Right ventricle myocardium superior (tissue), 1 donor: ENCODE measurements at regions not wholly inside any gene's neighbourhood (a gene's known extent, or its start where the extent isn't known, plus 50 kb on each side); places are given as distances from the start of the nearest gene placed in this dataset.

Source experiments
- ATAC-seq: fragments of 200-7000 bp; cut with Tn5 transposase; one replicate; pipeline ENCODE4 v1.9.1; 2020; ENCODE audit warnings: mild to moderate bottlenecking; ENCODE audit not compliant: poor library complexity
- DNase-seq: peaks from one replicate; pipeline ENCODE4 v3.0.0-alpha.2; 2020
- intact Hi-C: fragments of 100-400 bp; cut with DNase I; formaldehyde crosslinking; loops from one replicate; pipeline ENCODE4 v1.11.2; 2022
- donor health status: DM: no; HTN: yes; CAD: no; lungs with severe emphysema.

DNA sequence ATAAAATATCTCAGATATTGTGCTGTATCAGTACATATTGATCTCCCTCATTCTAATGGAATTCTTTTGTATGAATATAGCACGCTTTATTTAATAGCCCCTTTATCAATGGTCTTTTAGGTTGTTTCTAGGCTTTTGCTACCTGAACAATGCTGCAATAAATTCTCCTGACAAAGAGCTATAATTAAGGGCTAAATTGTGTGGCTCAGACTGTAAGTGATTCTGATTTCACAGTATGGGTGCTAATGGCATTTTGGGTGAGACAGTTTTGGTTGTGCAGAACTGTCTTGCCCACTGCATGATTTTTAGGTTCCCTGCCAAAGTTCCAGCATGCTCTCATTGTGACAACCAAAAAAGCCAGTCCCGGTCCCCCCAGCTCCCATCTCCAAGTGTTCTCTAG, 363.2 kb downstream of the REEP3 start:
- no peak for ATAC-seq
- intact Hi-C loops, result no loop called here

DNA sequence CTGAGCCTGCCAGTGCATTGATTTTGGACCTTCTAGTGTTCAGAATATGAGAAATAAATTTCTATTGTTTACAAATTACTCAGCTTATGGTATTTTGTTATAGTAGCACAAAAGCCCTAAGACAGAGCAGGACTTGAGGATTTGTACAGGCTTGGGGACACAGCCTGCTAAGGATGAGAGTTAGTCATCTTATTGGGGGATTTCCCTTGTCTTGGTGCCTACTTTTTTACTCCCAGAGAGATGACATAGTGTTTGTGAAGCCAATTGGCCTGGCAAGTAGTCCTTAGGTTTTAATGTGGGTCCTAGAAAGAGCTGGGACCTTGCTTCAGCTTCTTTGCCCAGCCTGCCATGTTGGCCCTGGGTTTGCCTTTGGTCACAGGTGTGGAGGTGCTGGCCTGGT, 364.0 kb downstream of the REEP3 start:
- intact Hi-C loops, result no loop called here
- no peak for ATAC-seq
- DNase-seq, result no peak

More for the DNA sequence above, 363.2 kb downstream of the REEP3 start:
- no peak for DNase-seq

DNA sequence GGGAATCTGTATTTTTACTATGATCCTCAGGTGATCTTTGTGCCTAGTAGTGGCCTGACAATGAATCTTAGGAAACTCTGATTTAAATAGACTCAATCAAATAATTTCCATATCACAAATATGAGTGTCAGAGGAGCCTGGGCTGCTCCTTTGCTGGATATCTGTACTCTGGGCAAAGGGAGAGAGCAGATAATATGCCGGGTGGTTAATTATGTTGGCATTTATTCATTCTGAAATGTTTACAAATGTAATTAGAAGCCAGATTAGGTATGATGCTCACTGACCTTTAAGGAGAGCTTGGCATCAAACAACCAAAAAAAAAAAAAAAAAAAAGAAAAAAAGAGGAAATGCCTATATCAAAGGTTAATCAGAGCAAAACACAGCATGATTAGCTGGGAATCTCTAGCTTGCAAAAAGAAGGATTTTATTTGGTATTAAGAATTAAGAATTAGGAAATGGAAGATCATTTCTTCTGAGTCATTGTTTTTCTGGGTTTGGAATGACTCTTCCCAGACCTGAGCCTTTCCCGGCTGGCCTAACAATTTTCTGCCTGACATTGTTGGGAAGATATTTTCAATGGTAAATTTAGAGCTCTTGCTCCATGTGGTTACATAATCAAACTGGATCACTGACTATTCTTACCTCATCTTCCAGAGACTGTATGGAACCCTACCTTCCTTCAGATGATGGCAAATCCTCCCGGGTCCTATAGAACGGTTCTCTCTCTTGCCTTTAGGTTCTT, 365.3 kb downstream of the REEP3 start:
- intact Hi-C loops, result no loop called here
- ATAC-seq (no peak), DNase-seq (no peak)

DNA sequence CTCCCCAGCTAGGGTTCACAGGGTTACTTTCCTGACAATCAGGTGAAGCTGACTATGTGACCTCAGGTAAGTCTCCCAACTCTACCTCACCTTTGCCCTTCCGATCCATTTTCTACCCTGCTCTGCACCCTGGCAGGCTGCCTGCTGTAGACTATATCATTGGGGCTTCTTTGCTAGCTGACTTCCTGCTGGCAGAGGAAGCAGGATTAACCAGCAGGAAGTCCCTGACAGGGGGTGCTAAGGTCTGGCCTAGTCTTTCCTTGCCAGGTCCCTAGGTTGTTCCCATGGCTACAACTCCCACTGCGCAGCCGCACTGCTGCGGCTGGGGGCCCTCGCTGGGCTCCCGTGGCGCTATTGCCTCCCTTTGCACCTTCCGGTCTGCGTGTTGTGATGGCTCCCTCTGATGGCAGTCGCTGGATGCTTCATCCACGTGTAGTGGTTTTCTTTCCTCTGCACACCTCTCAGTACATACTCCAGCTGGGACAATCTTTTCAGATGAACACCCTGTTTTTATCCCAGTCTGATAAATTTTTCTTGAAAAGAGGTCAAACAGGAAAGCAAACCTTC, 365.9 kb downstream of the REEP3 start:
- intact Hi-C loops, result no loop called here
- ATAC-seq (no peak), DNase-seq (no peak)

DNA sequence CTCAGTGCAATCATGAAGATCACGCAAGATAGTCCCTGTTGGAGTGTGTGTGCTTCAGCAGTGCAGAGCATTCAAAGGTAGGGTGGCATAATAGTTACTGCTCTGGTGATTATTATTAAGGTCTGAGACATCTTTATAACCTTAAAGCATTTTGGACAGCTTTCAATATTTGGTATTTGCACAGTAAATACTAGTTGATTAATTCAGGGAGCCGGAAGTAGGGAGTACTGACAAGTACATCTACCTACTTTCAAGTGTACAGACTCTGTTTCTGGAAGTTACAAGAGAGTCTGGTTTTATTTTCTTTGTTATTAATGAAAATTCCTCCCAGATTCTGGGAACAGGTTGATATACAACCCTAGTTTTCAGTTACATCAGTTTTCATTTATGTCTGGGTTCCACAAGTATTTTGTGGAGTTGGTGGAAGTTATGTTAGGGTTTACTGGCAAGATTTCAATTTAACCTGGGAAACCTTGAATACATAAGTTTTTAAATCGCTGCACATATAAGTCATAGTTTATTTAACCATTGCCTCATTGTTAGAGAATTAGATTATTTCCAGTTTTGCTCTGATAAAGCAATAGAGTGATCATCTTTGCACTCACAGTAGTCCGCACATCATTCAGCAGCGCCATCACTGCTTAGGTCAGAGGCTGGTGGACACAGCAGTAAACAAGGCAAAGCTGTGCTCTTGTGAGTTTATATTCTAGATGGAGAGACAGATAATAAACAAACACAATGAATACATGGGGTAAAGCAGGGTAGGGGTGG, 366.6 kb downstream of the REEP3 start:
- intact Hi-C loops, result no loop called here
- no peak for ATAC-seq
- DNase-seq, result no peak

DNA sequence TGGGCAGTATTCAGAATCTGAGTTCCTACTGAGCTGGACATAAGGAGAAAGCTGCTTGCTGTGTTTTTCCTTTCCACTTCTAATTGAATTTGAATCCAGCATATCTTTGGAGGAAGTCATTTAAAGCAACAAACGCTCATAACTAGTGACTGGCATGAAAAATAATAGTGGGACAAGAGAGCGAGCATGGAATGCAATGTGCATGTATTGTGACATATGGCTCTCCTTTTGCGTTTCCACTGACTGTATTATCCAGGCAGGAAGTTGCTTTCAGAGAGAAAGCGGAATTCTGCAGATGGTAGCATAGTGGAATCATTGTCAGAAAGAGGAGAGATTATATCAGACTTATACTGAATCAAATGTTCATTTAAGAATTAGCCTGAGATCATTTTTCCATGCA, 368.6 kb downstream of the REEP3 start:
- ATAC-seq, result no peak
- intact Hi-C loops, result no loop called here

DNA sequence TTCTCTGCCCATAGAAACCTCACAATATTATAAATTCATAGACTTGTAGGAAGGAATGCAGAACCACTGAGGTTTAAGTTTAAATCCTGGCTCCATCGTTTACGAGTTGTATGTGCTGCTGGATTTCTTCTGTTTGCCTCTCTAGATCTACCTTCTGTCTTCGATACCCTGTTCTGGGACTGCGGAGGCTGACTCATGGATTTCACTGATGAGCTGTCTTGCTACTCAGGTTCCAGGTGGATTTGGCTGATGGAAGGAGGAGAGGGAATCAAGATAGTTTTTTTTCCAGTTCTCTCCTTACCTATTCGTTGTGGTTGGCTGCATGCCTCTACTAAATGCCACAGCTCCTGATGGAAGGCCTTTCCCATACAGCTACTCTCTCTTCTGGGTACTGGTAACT, 375.8 kb downstream of the REEP3 start:
- DNase-seq, result no peak
- intact Hi-C loops, result no loop called here
- ATAC-seq, result no peak

More for the DNA sequence above, 368.6 kb downstream of the REEP3 start:
- DNase-seq, result no peak

DNA sequence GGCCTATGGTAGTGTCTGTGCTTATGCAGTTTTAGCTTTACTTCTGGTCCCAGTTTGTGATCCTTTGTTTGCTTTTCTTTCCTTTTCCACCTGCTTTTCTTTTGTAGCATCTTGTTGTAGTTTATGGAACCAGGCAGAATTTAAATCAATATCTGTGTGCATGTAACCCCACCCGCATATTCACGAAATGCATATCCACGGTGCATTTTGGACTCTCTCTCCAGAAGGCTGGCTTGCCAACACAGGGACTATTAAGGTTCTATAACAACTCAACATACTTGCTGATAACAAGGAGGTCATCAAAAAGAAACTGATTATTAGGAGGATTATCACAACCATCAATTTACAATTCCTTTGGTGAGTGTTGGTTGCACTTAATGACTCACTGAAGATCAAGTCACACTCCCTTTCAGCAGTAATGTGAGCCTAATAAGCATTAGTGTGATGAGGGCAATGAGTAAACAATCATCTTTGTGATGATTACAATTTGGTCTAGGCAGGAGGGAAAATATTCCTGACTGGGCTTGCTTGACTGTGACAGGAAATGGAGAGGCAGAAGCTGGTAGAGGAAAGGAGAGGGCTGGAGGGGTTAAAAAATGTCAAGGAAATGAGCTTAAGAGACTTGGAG, 378.6 kb downstream of the REEP3 start:
- no peak for ATAC-seq
- DNase-seq, result no peak
- intact Hi-C loops, result no loop called here

DNA sequence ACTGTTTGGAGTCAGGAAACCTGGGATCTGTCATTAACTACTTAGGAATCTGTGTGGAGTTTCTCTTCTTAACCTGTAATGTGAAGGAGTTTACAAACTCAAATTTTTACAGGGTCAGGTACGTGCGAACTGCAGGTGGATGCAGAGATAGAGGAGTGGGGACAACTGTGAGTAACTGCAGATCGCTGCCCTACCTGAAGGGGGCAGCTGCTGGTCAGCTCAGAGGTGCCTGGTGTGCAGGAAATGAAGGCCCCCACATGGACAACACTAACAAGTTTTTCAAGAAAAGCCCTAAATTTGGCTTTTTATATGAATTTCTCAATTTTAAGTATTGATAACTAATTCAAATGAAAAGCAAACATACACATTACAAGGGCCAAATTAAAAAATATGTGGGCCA, 380.0 kb downstream of the REEP3 start:
- intact Hi-C loops, result no loop called here
- ATAC-seq, result no peak
- DNase-seq, result no peak

DNA sequence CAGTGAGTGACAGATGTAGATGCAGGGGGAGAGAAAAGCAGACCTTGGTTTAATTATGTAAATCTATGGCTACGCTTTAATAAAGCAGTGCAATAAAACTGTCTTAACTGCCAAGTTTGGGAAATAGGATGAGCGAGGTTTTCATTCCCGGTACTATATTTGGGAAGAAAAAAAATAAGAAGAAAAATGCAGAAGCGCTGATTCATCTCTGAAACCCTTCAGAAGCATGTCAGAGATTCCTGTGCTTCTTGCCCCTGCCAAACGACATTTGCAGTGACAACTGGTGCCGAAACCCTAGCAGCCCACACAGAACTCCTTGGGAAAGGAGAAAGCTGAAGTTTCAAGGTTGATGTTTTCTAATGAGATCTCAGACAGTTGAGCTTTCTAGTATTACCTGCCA, 380.7 kb downstream of the REEP3 start:
- intact Hi-C loops, result no loop called here
- DNase-seq, result no peak
- no peak for ATAC-seq

DNA sequence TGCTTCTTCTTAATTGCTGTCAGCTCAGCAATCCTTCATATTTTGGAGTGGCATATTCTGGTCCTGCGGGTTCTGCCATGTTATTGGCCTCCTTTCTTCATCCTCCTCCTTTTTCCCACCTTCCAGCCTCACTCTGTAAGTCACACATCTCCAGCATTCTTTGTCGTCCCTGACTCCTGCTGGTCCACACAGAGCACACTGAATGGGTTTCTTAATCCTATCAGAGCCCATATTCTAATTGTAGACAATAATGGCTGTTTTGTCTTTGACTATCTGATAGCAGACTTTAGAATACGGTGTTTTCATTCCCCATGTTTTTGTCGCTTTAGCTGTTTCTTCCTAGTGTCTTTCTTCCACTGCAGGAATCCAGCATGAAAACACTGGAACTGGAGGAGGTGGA, 389.6 kb downstream of the REEP3 start:
- DNase-seq (no peak), ATAC-seq (no peak)
- intact Hi-C loops, result no loop called here

DNA sequence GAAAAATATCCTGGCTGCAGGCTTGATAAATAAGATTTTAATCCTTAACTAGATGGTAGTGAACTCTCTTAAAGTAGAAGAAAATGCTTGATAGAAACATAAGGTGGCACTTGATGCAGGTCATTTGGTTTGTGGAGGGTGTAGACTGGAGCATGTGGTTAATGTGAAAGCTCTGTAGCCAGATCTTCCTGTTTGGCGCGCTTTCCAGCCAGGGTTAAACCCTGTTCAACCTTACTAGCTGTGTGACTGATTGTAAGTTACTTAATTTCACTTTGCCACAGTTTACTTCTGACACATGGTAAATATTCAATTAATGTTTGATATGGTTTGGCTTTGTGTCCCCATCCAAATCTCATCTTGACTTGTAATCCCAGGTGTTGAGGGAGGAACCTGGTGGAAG, 394.0 kb downstream of the REEP3 start:
- ATAC-seq (no peak), DNase-seq (no peak)
- intact Hi-C loops, result no loop called here

DNA sequence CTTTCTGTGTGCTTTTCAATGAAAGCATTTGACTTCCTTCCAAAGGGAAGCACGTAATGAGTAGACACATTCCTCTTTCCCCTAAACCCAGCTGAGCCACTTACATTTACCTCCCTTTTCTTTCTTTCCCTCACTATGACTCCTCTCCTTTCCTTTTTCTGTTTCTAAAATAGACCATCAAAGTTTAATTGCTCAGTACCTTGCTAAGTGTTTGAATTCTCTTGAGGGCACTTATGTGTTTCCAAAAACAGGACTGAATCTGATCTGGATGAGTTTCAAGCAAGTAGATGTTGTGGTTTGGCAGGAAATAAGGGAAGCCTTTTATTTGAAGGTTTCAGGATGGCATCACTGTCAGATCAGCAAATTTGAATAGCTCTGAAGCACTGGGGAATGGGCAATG, 396.2 kb downstream of the REEP3 start:
- intact Hi-C loops, result no loop called here
- no peak for ATAC-seq
- DNase-seq, result no peak

DNA sequence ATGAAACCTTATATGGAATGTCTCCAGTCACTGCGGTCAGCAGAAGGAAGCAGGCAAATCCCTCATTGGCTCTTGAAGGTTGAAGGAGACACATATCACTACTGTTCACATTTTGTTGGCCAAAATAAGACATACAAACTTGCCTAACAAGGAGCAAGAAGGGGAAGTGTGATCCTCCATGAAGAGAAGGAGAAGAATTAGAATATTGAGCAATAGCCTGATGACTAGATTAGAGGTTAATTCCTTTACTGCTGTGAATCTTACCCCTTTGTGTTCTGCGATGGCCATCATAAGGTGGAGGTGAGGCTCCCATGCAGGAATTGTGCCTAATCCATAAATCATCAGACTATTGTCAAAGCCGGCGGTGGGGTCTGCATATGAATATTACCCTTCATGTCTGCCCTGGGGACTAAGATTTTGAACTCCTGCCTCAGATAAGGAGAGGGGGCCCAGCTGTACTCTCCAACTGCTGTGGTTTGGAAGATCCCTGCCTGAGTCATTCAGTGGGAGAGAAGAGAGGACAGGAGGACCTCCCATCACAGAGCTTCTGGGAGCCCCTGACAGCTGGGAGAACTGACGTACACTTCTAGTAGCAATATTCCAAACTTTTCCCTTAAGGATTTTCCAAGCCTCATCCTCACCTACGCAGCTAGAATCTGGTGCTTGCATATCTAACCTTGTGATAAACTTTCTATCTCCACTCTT, 398.5 kb downstream of the REEP3 start:
- no peak for DNase-seq
- intact Hi-C loops, result no loop called here
- ATAC-seq, result no peak

DNA sequence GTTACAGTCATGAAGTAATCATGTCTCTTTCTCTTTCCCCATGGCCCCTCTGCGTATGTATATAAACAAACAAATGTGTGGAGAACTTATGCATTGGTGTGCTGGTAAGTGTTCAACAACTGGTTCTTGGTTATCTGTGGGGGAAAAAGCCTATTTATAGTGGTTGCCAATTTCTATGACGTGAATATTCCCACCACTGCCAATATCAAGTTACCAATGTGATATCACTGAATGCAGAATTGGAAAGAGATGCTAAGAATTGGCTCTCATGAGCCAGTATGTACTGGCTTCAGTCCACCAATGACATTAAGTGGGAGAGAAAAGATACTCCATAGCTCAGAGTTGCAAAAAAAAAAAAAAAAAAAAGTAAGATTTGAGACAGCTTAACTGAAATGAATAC, 399.7 kb downstream of the REEP3 start:
- intact Hi-C loops, result no loop called here
- DNase-seq (no peak), ATAC-seq (no peak)

DNA sequence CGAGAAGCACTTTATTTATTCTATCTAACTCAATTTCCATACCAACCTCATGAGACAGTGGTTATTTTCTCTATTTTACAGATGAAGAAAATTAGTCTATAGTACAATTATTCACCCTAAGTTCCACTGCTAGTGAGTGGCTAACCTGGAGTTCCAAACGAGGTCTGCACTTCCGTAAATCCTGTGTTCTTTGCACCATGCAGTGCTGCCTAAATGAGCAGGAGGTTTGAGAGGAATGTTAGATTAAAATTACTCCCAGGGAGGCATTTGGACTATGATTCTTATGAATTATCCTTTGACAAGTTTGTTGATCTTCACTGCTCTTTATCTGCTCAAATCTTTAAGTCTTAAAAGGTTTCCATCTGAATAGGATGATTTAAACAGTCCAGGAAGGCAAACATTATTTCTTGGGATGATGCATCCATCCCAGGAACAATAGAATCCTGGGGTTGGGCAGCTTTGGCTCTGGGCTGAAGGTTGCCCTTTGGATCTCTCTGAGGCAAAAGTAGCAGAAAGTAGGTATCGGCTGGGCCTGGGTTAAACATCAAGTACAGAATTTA, 400.8 kb downstream of the REEP3 start:
- DNase-seq (no peak), ATAC-seq (no peak)
- intact Hi-C loops, result no loop called here

DNA sequence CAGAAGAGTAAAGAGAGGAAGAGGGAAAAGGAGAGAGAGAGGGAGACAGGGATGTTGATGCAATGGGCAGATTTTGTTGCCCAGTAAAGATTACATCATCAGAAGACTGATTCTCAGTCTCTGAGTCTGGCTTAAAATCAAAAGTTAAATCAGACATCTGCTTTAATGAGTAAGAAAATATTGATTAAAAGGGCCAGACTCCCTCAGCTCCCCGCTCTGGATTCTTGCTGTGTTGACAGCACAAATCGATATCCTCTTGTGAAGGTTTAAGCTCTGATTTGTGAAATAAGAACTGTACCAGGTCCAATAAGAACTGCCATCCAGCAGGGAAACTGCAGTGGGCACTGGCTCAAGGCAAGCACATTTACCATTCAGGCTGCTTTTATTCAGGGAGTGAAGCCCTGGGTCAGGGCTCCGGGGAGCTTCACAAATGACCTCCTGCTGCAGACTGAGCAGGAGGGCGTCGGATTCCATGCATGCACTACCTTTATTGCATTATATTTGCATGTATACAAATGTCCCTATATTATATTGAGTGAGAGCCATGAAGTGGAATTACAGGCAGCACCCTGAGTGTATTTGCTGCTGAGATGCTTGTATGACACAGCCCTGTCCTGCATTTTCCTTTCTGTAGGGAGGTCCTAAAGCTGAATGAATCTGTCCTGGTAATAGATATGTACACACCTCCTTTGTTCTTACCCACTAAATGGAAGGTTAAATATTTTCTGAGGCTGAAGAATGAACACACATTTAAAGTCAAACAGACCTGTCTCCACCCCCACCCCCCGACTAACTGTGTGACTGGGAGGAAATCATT, 401.5 kb downstream of the REEP3 start:
- ATAC-seq (no peak), DNase-seq (no peak)
- intact Hi-C loops, result no loop called here

DNA sequence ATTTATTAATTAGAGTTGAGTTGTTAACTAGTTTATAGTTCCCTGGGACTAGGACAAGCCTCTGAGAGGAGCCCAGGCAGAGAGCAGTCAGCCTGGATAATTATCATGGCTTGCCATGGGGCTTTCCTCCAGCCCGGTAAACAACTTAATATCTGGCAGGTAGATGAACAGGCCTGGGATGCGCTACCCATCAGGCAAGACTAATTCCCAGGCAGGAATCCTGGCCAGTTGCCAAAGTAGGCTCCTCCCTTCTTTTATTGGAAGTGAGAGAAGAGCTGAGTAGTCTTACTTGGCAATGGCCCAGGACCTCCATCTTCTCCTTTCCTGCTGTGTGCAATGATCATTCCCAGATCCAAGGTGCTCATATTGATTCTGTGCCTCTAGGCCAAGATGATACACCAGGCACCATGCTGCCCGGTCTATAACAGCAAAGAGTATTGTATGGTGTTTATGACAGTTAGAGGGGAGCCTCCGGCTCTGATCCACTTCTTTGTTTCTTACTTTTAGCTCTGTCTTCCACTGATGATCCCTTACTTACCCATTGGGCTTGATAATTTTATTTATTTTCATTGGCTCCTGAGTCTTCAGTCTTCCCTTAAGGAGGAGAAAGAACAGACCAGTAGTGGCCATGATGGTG, 408.7 kb downstream of the REEP3 start:
- ATAC-seq (no peak), DNase-seq (no peak)
- intact Hi-C loops, result no loop called here
